ENCODE measurements at regions not wholly inside any gene's neighbourhood (a gene's known extent, or its start where the extent isn't known, plus 50 kb on each side); places are given as distances from the start of the nearest gene placed in this dataset.

DNA sequence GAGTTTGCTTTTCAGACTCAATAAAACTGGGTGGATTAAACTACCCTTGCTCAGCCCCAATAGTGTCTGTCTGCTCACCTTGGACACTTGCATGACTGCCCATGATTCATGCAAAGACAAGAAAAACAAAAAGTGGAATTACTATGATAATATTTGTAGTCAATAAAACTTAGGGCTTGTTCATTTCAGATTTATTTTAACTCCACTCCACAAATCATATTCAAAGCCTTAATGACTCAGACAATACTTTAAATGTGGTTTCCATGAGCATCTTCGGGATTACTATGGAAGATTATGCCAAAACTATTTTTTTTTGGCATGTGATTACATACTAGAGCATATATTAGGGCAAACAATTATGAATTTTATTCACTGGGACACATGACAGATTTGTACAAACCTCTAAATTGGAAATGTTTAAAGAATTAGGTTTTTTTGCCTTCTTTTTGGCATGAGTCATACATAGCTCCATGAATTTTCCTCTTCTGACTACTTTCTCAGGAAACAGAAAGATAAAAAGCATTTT lies 468.9 kb downstream of the ACTL7B start:
- WGBS (ENCODE audit: insufficient coverage), result no CpG with 5 or more reads among the region's 1 CpG

DNA sequence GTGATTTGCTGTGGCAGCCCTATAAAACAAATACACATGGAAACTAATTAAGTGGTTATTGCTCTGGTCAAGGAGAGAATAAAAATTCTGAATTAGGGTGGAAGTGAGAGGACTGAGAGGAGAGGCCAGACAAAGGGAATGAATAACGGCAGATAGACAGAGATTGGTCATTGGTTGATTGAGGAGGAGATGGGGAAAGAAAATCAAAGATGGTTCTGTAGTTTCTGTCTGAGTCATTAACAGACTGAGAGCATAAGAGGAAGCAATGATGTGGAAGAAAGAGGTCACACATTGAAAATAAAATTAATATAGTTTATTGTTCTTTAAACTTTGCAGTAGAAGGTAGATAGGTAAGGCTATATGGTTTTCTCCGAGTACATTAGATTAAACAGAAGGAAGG lies 469.8 kb downstream of the ACTL7B start:
- no peaks in the 10 kb centered on the region for H3K9me3 ChIP-seq (replicated peaks in 1 of 2; ENCODE audit: control insufficient read depth in 1 of 2, insufficient read depth in 1 of 2, low read length in 2 of 2)
- H3K4me1 Mint-ChIP-seq, result peaks cover 2% of the 10 kb centered on the region
- H3K9ac ChIP-seq (ENCODE audit: insufficient read depth, low read length, poor library complexity, severe bottlenecking), result no peak overlapping the region
- intact Hi-C loops (cut with micrococcal nuclease), result no loop called here
- no peak overlapping the region for H2AFZ ChIP-seq (ENCODE audit: insufficient read depth, low read depth, low read length, poor library complexity, severe bottlenecking)
- no peak overlapping the region for H3K4me2 ChIP-seq (replicated peaks; ENCODE audit: extremely low read depth, low read length, poor library complexity, severe bottlenecking)
- no peaks in the 10 kb centered on the region for H3K27me3 ChIP-seq (ENCODE audit: control insufficient read depth in 2 of 2, insufficient read depth in 2 of 2, low read length in 2 of 2)
- TF ChIP-seq, protein P1, sequence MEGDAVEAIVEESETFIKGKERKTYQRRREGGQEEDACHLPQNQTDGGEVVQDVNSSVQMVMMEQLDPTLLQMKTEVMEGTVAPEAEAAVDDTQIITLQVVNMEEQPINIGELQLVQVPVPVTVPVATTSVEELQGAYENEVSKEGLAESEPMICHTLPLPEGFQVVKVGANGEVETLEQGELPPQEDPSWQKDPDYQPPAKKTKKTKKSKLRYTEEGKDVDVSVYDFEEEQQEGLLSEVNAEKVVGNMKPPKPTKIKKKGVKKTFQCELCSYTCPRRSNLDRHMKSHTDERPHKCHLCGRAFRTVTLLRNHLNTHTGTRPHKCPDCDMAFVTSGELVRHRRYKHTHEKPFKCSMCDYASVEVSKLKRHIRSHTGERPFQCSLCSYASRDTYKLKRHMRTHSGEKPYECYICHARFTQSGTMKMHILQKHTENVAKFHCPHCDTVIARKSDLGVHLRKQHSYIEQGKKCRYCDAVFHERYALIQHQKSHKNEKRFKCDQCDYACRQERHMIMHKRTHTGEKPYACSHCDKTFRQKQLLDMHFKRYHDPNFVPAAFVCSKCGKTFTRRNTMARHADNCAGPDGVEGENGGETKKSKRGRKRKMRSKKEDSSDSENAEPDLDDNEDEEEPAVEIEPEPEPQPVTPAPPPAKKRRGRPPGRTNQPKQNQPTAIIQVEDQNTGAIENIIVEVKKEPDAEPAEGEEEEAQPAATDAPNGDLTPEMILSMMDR (IDR thresholded peaks at IDR 0.05), result no peak
- no peaks in the 10 kb centered on the region for H3K4me1 ChIP-seq (ENCODE audit: control insufficient read depth in 1 of 2, insufficient read depth in 2 of 2, low read length in 2 of 2)
- no peaks in the 10 kb centered on the region for H3K79me2 ChIP-seq (ENCODE audit: insufficient read depth, low read length)
- 79% methylated on average over 1 of the region's 2 CpGs for WGBS (ENCODE audit: insufficient coverage)
- no peaks in the 10 kb centered on the region for H3K9me3 Mint-ChIP-seq
- H3K4me3 ChIP-seq (replicated peaks in 1 of 3; ENCODE audit: low read depth in 2 of 3, low read length in 3 of 3), result no peak overlapping the region
- no peaks in the 10 kb centered on the region for H3K36me3 ChIP-seq (replicated peaks in 1 of 2; ENCODE audit: control insufficient read depth in 1 of 2, insufficient read depth in 2 of 2, low read length in 2 of 2)
- no peak overlapping the region for H3K27ac Mint-ChIP-seq
- peak in 1 of 3 donors; percentile 10 for DNase-seq
- H3K4me3 Mint-ChIP-seq, result no peak overlapping the region
- H3K36me3 Mint-ChIP-seq, result no peaks in the 10 kb centered on the region
- H4K20me1 ChIP-seq (ENCODE audit: insufficient read depth, low read length), result no peaks in the 10 kb centered on the region
- peaks cover 0 to 3% (median 0%) of the 10 kb centered on the region in 3 donors for H3K27me3 Mint-ChIP-seq (ENCODE audit: low read depth in 3 of 3)
- H3K27ac ChIP-seq (ENCODE audit: low read depth in 1 of 2, low read length in 2 of 2), result no peak overlapping the region

More for the DNA sequence above, 468.9 kb downstream of the ACTL7B start:
- no peaks in the 10 kb centered on the region for H4K20me1 ChIP-seq (ENCODE audit: insufficient read depth, low read length)
- H3K79me2 ChIP-seq (ENCODE audit: insufficient read depth, low read length), result no peaks in the 10 kb centered on the region
- TF ChIP-seq, protein P1 (IDR thresholded peaks at IDR 0.05), result no peak
- H3K4me3 ChIP-seq (replicated peaks in 1 of 3; ENCODE audit: low read depth in 2 of 3, low read length in 3 of 3), result no peak overlapping the region
- intact Hi-C loops (cut with micrococcal nuclease), result no loop called here
- Mint-ChIP-seq H3K9me3 (no peaks in the 10 kb centered on the region), H3K4me3 (no peak overlapping the region), H3K4me1 (peaks cover 2% of the 10 kb centered on the region), H3K27me3 (ENCODE audit: low read depth in 3 of 3) (peaks cover 0 to 3% (median 0%) of the 10 kb centered on the region in 3 donors), H3K27ac (no peak overlapping the region), H3K36me3 (no peaks in the 10 kb centered on the region)
- H3K4me1 ChIP-seq (ENCODE audit: control insufficient read depth in 1 of 2, insufficient read depth in 2 of 2, low read length in 2 of 2), result no peaks in the 10 kb centered on the region
- no peaks in the 10 kb centered on the region for H3K27me3 ChIP-seq (ENCODE audit: control insufficient read depth in 2 of 2, insufficient read depth in 2 of 2, low read length in 2 of 2)
- H3K9ac ChIP-seq (ENCODE audit: insufficient read depth, low read length, poor library complexity, severe bottlenecking), result no peak overlapping the region
- no peak overlapping the region for H3K27ac ChIP-seq (ENCODE audit: low read depth in 1 of 2, low read length in 2 of 2)
- no peak overlapping the region for H3K4me2 ChIP-seq (replicated peaks; ENCODE audit: extremely low read depth, low read length, poor library complexity, severe bottlenecking)
- no peak overlapping the region for H2AFZ ChIP-seq (ENCODE audit: insufficient read depth, low read depth, low read length, poor library complexity, severe bottlenecking)
- no peaks in the 10 kb centered on the region for H3K9me3 ChIP-seq (replicated peaks in 1 of 2; ENCODE audit: control insufficient read depth in 1 of 2, insufficient read depth in 1 of 2, low read length in 2 of 2)
- DNase-seq, result no peak
- H3K36me3 ChIP-seq (replicated peaks in 1 of 2; ENCODE audit: control insufficient read depth in 1 of 2, insufficient read depth in 2 of 2, low read length in 2 of 2), result no peaks in the 10 kb centered on the region

Measured in CD14-positive monocyte (primary cell).